ENCODE measurements at regions not wholly inside any gene's neighbourhood (a gene's known extent, or its start where the extent isn't known, plus 50 kb on each side); places are given as distances from the start of the nearest gene placed in this dataset.
A peak's percentile ranks its signal among the peaks of the same experiment; 100 is the strongest.

DNA sequence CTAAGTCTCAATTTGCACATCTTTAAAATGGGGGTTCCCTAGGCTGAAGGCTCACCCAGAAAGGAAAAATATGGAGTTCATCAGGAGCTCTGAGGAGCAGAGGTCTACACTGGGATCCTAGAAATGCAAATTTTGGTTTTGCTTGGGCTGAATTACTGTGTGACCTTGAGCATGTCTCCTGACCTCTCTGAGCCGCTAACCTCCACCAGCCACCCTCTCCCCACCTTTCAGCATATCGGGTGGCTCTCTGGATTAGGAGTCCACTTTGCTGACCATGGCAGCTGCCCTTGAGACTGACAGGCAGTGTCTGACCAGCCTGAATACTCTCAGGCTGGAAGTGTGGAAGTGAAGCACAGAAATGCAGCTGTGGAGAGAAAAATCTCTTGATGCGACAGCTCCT lies 165.9 kb upstream of the LRFN2 start:
- Histone ChIP-seq H3K36me3 (no peaks in the 10 kb centered on the region), H3K4me1 (peaks cover 0 to 23% (median 8%) of the 10 kb centered on the region in 10 experiments; a peak in 11 of 20 replicates), H3K4me3 (no peak overlapping the region), H3K9me3 (replicated peaks in 1 of 11) (no peaks in the 10 kb centered on the region), H4K20me1 (no peaks in the 10 kb centered on the region), H3K9ac (no peak overlapping the region), H3K4me2 (peak overlapping the region in 1 of 11 experiments; percentile 17; a peak in 1 of 22 replicates), H3K27ac (no peak overlapping the region), H3K27me3 (no peaks in the 10 kb centered on the region)
- no peak for TF ChIP-seq Cebpa-rat (IDR thresholded peaks at IDR 0.05)

- TF ChIP-seq Cebpa-rat (IDR thresholded peaks at IDR 0.05): no peak
- Histone ChIP-seq H3K9ac (no peak overlapping the region), H3K36me3 (no peaks in the 10 kb centered on the region), H3K9me3 (replicated peaks in 1 of 11) (no peaks in the 10 kb centered on the region), H3K4me3 (no peak overlapping the region), H3K4me1 (peaks cover 0 to 3% (median 0%) of the 10 kb centered on the region in 10 experiments; a peak in 3 of 20 replicates), H3K4me2 (no peak overlapping the region), H3K27me3 (no peaks in the 10 kb centered on the region), H3K27ac (no peak overlapping the region), H4K20me1 (no peaks in the 10 kb centered on the region)
These were observed 157.7 kb upstream of the LRFN2 start for GRCh38 chr6:40744835-40745234.

GRCh38 chr6:40743690-40744446 lies 156.7 kb upstream of the LRFN2 start:
- no peaks in the 10 kb centered on the region for H4K20me1 ChIP-seq
- no peaks in the 10 kb centered on the region for H3K27me3 ChIP-seq
- no peak overlapping the region for H3K4me2 ChIP-seq
- H3K36me3 ChIP-seq: no peaks in the 10 kb centered on the region
- no peak for TF ChIP-seq Cebpa-rat (IDR thresholded peaks at IDR 0.05)
- H3K27ac ChIP-seq: no peak overlapping the region
- H3K4me1 ChIP-seq: peaks cover 0 to under 1% (median 0%) of the 10 kb centered on the region in 10 experiments; a peak in 1 of 20 replicates
- H3K9me3 ChIP-seq (replicated peaks in 1 of 11): no peaks in the 10 kb centered on the region; a peak in 1 of 22 replicates
- no peak overlapping the region for H3K9ac ChIP-seq
- H3K4me3 ChIP-seq: no peak overlapping the region

DNA sequence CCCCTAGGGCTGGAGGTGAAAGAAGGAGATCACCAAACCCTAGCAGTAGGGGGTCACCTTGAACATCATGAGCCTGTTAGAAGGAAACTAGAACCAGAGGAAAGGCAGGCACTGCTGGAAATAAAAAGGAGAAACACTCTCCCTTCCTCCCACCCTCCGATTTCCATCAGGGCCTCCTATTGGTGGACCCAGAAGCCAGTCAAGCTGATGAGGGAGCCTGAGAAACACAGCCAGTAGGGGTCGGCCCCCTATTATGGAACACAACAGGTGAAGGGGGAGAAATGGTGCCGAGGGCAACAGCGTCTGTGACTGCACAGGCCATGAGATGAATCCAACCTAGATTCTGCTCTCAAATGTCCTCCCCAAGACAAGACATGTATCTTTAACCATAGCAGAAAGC lies 156.1 kb upstream of the LRFN2 start:
- H3K36me3 ChIP-seq: no peaks in the 10 kb centered on the region
- no peaks in the 10 kb centered on the region for H4K20me1 ChIP-seq
- TF ChIP-seq Cebpa-rat (IDR thresholded peaks at IDR 0.05): no peak
- H3K9me3 ChIP-seq (replicated peaks in 1 of 11): no peaks in the 10 kb centered on the region; a peak in 1 of 22 replicates
- no peaks in the 10 kb centered on the region for H3K27me3 ChIP-seq
- H3K4me1 ChIP-seq: peaks cover 0 to 7% (median 2%) of the 10 kb centered on the region in 10 experiments; a peak in 8 of 20 replicates
- H3K27ac ChIP-seq: no peak overlapping the region
- no peak overlapping the region for H3K4me2 ChIP-seq
- H3K9ac ChIP-seq: no peak overlapping the region
- H3K4me3 ChIP-seq: no peak overlapping the region

DNA sequence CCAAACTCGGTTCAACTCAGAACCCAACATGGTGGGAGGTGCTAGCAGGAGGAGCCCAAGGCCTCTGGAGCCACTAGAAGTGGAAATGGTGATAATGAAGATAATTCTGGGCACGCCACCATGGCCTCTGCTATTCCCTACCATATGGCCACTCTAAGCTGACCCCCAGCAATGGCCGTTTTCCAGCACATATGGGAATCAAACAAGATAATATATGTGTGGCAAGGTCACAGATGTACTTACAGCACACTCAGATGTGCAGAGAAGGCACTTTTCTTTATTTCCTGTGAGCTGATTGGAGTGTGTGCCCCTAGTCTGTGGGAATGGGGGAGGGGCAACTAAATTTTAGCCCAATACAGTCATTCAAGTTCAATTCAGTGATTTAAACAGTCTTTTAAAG lies 153.4 kb upstream of the LRFN2 start:
- Histone ChIP-seq H3K9ac (no peak overlapping the region), H3K4me3 (no peak overlapping the region), H3K27me3 (no peaks in the 10 kb centered on the region), H3K27ac (no peak overlapping the region), H3K9me3 (replicated peaks in 1 of 11) (no peaks in the 10 kb centered on the region; a peak in 1 of 22 replicates), H3K4me1 (peaks cover 0 to 16% (median 7%) of the 10 kb centered on the region in 10 experiments; a peak in 9 of 20 replicates), H4K20me1 (no peaks in the 10 kb centered on the region), H3K4me2 (no peak overlapping the region), H3K36me3 (no peaks in the 10 kb centered on the region)
- no peak for TF ChIP-seq Cebpa-rat (IDR thresholded peaks at IDR 0.05)

GRCh38 chr6:40738551-40739193 lies 151.5 kb upstream of the LRFN2 start:
- Histone ChIP-seq H3K9ac (no peak overlapping the region), H3K4me1 (peaks cover 0 to 32% (median 12%) of the 10 kb centered on the region in 10 experiments; a peak in 9 of 20 replicates), H3K4me2 (peak overlapping the region in 6 of 11 experiments; percentile 29 to 52 (median 36); a peak in 8 of 22 replicates), H3K27me3 (no peaks in the 10 kb centered on the region), H3K4me3 (no peak overlapping the region), H3K9me3 (replicated peaks in 1 of 11) (no peaks in the 10 kb centered on the region; a peak in 1 of 22 replicates), H3K27ac (no peak overlapping the region), H4K20me1 (no peaks in the 10 kb centered on the region), H3K36me3 (no peaks in the 10 kb centered on the region)
- TF ChIP-seq Cebpa-rat (IDR thresholded peaks at IDR 0.05): no peak

DNA sequence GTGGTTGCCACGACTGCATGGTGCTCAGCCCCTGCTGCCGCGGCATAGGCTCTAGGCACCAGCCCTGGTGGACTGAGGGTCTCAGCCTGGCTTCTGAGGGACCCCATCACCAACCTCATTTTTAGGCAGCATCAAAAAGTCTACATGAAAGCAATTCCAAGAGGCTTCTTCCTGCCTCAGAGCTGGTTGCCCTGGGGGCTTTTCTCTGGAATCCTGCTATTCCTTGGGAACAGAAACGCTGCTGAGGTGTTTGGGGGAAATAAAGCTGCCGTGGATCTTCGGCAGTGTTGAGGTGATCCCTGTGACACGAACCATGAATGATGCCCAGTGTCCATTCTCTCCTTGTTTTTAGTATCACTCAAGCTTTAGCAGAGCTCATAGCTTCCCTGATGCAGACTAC lies 148.4 kb upstream of the LRFN2 start:
- H3K4me1 ChIP-seq: peaks cover 0 to 49% (median 24%) of the 10 kb centered on the region in 10 experiments; a peak in 12 of 20 replicates
- H3K27ac ChIP-seq: no peak overlapping the region
- no peak overlapping the region for H3K9ac ChIP-seq
- no peak for TF ChIP-seq Cebpa-rat (IDR thresholded peaks at IDR 0.05)
- peak overlapping the region in 2 of 11 experiments; percentile 2 to 16; a peak in 2 of 22 replicates for H3K4me2 ChIP-seq
- H3K9me3 ChIP-seq (replicated peaks in 1 of 11): no peaks in the 10 kb centered on the region; a peak in 1 of 22 replicates
- no peaks in the 10 kb centered on the region for H3K36me3 ChIP-seq
- H4K20me1 ChIP-seq: no peaks in the 10 kb centered on the region
- no peaks in the 10 kb centered on the region for H3K27me3 ChIP-seq
- no peak overlapping the region for H3K4me3 ChIP-seq

- peaks cover 0 to 53% (median 26%) of the 10 kb centered on the region in 10 experiments; a peak in 12 of 20 replicates for H3K4me1 ChIP-seq
- no peak for TF ChIP-seq Cebpa-rat (IDR thresholded peaks at IDR 0.05)
- no peaks in the 10 kb centered on the region for H4K20me1 ChIP-seq
- no peaks in the 10 kb centered on the region for H3K36me3 ChIP-seq
- no peak overlapping the region for H3K9ac ChIP-seq
- H3K4me2 ChIP-seq: peak overlapping the region in 2 of 11 experiments; percentile 2 to 16; a peak in 2 of 22 replicates
- no peak overlapping the region for H3K27ac ChIP-seq
- no peak overlapping the region for H3K4me3 ChIP-seq
- H3K9me3 ChIP-seq (replicated peaks in 1 of 11): no peaks in the 10 kb centered on the region; a peak in 1 of 22 replicates
- H3K27me3 ChIP-seq: no peaks in the 10 kb centered on the region
These were observed 148.0 kb upstream of the LRFN2 start for GRCh38 chr6:40735121-40735520.

GRCh38 chr6:40734607-40735006 lies 147.4 kb upstream of the LRFN2 start:
- H3K4me3 ChIP-seq: no peak overlapping the region
- H3K27ac ChIP-seq: no peak overlapping the region
- peaks cover 0 to 55% (median 26%) of the 10 kb centered on the region in 10 experiments; a peak in 12 of 20 replicates for H3K4me1 ChIP-seq
- H3K36me3 ChIP-seq: no peaks in the 10 kb centered on the region
- H4K20me1 ChIP-seq: no peaks in the 10 kb centered on the region
- no peak for TF ChIP-seq Cebpa-rat (IDR thresholded peaks at IDR 0.05)
- H3K4me2 ChIP-seq: no peak overlapping the region
- no peaks in the 10 kb centered on the region for H3K27me3 ChIP-seq
- H3K9ac ChIP-seq: no peak overlapping the region
- H3K9me3 ChIP-seq (replicated peaks in 1 of 11): no peaks in the 10 kb centered on the region; a peak in 1 of 22 replicates

All from BLaER1 treated with 17β-estradiol and CSF1 and Interleukin-3, amounts not matched to agents 10 nM and 100 nM (cell line).